ENCODE measurements at regions not wholly inside any gene's neighbourhood (a gene's known extent, or its start where the extent isn't known, plus 50 kb on each side); places are given as distances from the start of the nearest gene placed in this dataset.
A peak's percentile ranks its signal among the peaks of the same experiment; 100 is the strongest.

- H3K36me3 Mint-ChIP-seq: no peaks in the 10 kb centered on the region
- H3K27ac Mint-ChIP-seq: no peak overlapping the region
- H3K27me3 Mint-ChIP-seq: no peaks in the 10 kb centered on the region
- H3K4me3 Mint-ChIP-seq: no peak overlapping the region
- H3K4me1 Mint-ChIP-seq (ENCODE audit: low read depth): no peaks in the 10 kb centered on the region
- no peaks in the 10 kb centered on the region for H3K9me3 Mint-ChIP-seq (ENCODE audit: low read depth)
These were observed 192.6 kb upstream of the SERP2 start for GRCh38 chr13:44180876-44181536.

GRCh38 chr13:44181931-44182330 is 191.7 kb upstream of the SERP2 start:
- Mint-ChIP-seq H3K27ac (no peak overlapping the region), H3K36me3 (no peaks in the 10 kb centered on the region), H3K27me3 (no peaks in the 10 kb centered on the region), H3K4me3 (no peak overlapping the region), H3K9me3 (ENCODE audit: low read depth) (no peaks in the 10 kb centered on the region), H3K4me1 (ENCODE audit: low read depth) (no peaks in the 10 kb centered on the region)

- Mint-ChIP-seq H3K4me3 (no peak overlapping the region), H3K4me1 (ENCODE audit: low read depth) (no peaks in the 10 kb centered on the region), H3K27me3 (no peaks in the 10 kb centered on the region), H3K36me3 (no peaks in the 10 kb centered on the region), H3K27ac (no peak overlapping the region), H3K9me3 (ENCODE audit: low read depth) (no peaks in the 10 kb centered on the region)
These were observed 188.9 kb upstream of the SERP2 start for GRCh38 chr13:44184740-44185139.

GRCh38 chr13:44188257-44188656 is 185.4 kb upstream of the SERP2 start:
- no peaks in the 10 kb centered on the region for H3K27me3 Mint-ChIP-seq
- H3K27ac Mint-ChIP-seq: no peak overlapping the region
- no peaks in the 10 kb centered on the region for H3K36me3 Mint-ChIP-seq
- no peaks in the 10 kb centered on the region for H3K9me3 Mint-ChIP-seq (ENCODE audit: low read depth)
- peaks cover 14% of the 10 kb centered on the region for H3K4me1 Mint-ChIP-seq (ENCODE audit: low read depth)
- no peak overlapping the region for H3K4me3 Mint-ChIP-seq

- no peak overlapping the region for H3K4me3 Mint-ChIP-seq
- H3K27me3 Mint-ChIP-seq: no peaks in the 10 kb centered on the region
- H3K36me3 Mint-ChIP-seq: no peaks in the 10 kb centered on the region
- H3K9me3 Mint-ChIP-seq (ENCODE audit: low read depth): no peaks in the 10 kb centered on the region
- H3K27ac Mint-ChIP-seq: no peak overlapping the region
- H3K4me1 Mint-ChIP-seq (ENCODE audit: low read depth): peaks cover 14% of the 10 kb centered on the region
These were observed 184.5 kb upstream of the SERP2 start for GRCh38 chr13:44189085-44189484.

GRCh38 chr13:44191103-44191502 is 182.5 kb upstream of the SERP2 start:
- Mint-ChIP-seq H3K36me3 (no peaks in the 10 kb centered on the region), H3K9me3 (ENCODE audit: low read depth) (no peaks in the 10 kb centered on the region), H3K27ac (no peak overlapping the region), H3K4me1 (ENCODE audit: low read depth) (peaks cover 30% of the 10 kb centered on the region), H3K4me3 (no peak overlapping the region), H3K27me3 (no peaks in the 10 kb centered on the region)

- H3K4me3 Mint-ChIP-seq: no peak overlapping the region
- no peaks in the 10 kb centered on the region for H3K36me3 Mint-ChIP-seq
- H3K9me3 Mint-ChIP-seq (ENCODE audit: low read depth): no peaks in the 10 kb centered on the region
These were observed 182.0 kb upstream of the SERP2 start for GRCh38 chr13:44191504-44192171.

GRCh38 chr13:44193731-44194130 is 179.9 kb upstream of the SERP2 start:
- Mint-ChIP-seq H3K4me1 (ENCODE audit: low read depth) (peaks cover 48% of the 10 kb centered on the region), H3K36me3 (no peaks in the 10 kb centered on the region), H3K27ac (no peak overlapping the region), H3K9me3 (ENCODE audit: low read depth) (no peaks in the 10 kb centered on the region), H3K27me3 (peaks cover 1% of the 10 kb centered on the region), H3K4me3 (no peak overlapping the region)

More at GRCh38 chr13:44191504-44192171, 182.0 kb upstream of the SERP2 start:
- Mint-ChIP-seq H3K4me1 (ENCODE audit: low read depth) (peaks cover 36% of the 10 kb centered on the region), H3K27ac (peak overlapping the region; percentile 31), H3K27me3 (no peaks in the 10 kb centered on the region)

- H3K9me3 Mint-ChIP-seq (ENCODE audit: low read depth): no peaks in the 10 kb centered on the region
- H3K27me3 Mint-ChIP-seq: peaks cover 1% of the 10 kb centered on the region
- peaks cover 48% of the 10 kb centered on the region for H3K4me1 Mint-ChIP-seq (ENCODE audit: low read depth)
- no peak overlapping the region for H3K4me3 Mint-ChIP-seq
- no peaks in the 10 kb centered on the region for H3K36me3 Mint-ChIP-seq
- no peak overlapping the region for H3K27ac Mint-ChIP-seq
These were observed 178.4 kb upstream of the SERP2 start for GRCh38 chr13:44195245-44195644.

- no peak overlapping the region for H3K27ac Mint-ChIP-seq
- H3K36me3 Mint-ChIP-seq: no peaks in the 10 kb centered on the region
- peaks cover 46% of the 10 kb centered on the region for H3K4me1 Mint-ChIP-seq (ENCODE audit: low read depth)
- H3K9me3 Mint-ChIP-seq (ENCODE audit: low read depth): no peaks in the 10 kb centered on the region
- peaks cover 1% of the 10 kb centered on the region for H3K27me3 Mint-ChIP-seq
- H3K4me3 Mint-ChIP-seq: peak overlapping the region; percentile 44
These were observed 177.3 kb upstream of the SERP2 start for GRCh38 chr13:44196196-44196751.

GRCh38 chr13:44197791-44198770 is 175.5 kb upstream of the SERP2 start:
- peaks cover 34% of the 10 kb centered on the region for H3K4me1 Mint-ChIP-seq (ENCODE audit: low read depth)
- H3K27ac Mint-ChIP-seq: no peak overlapping the region
- no peak overlapping the region for H3K4me3 Mint-ChIP-seq
- peaks cover 1% of the 10 kb centered on the region for H3K27me3 Mint-ChIP-seq
- no peaks in the 10 kb centered on the region for H3K36me3 Mint-ChIP-seq
- no peaks in the 10 kb centered on the region for H3K9me3 Mint-ChIP-seq (ENCODE audit: low read depth)

GRCh38 chr13:44198826-44199225 is 174.8 kb upstream of the SERP2 start:
- H3K36me3 Mint-ChIP-seq: no peaks in the 10 kb centered on the region
- H3K4me3 Mint-ChIP-seq: no peak overlapping the region
- H3K4me1 Mint-ChIP-seq (ENCODE audit: low read depth): peaks cover 34% of the 10 kb centered on the region
- peaks cover 1% of the 10 kb centered on the region for H3K27me3 Mint-ChIP-seq
- H3K27ac Mint-ChIP-seq: no peak overlapping the region
- H3K9me3 Mint-ChIP-seq (ENCODE audit: low read depth): no peaks in the 10 kb centered on the region

- H3K27ac Mint-ChIP-seq: no peak overlapping the region
- H3K36me3 Mint-ChIP-seq: no peaks in the 10 kb centered on the region
- H3K9me3 Mint-ChIP-seq (ENCODE audit: low read depth): no peaks in the 10 kb centered on the region
- H3K27me3 Mint-ChIP-seq: peaks cover 1% of the 10 kb centered on the region
- no peak overlapping the region for H3K4me3 Mint-ChIP-seq
- H3K4me1 Mint-ChIP-seq (ENCODE audit: low read depth): peaks cover 31% of the 10 kb centered on the region
These were observed 173.9 kb upstream of the SERP2 start for GRCh38 chr13:44199627-44200207.

- H3K4me3 Mint-ChIP-seq: no peak overlapping the region
- H3K9me3 Mint-ChIP-seq (ENCODE audit: low read depth): no peaks in the 10 kb centered on the region
- H3K4me1 Mint-ChIP-seq (ENCODE audit: low read depth): no peaks in the 10 kb centered on the region
- peaks cover 2% of the 10 kb centered on the region for H3K36me3 Mint-ChIP-seq
- no peak overlapping the region for H3K27ac Mint-ChIP-seq
- H3K27me3 Mint-ChIP-seq: peaks cover 3% of the 10 kb centered on the region
These were observed 167.2 kb upstream of the SERP2 start for GRCh38 chr13:44206434-44206833.

Data from activated naive CD8-positive, alpha-beta T cell (primary cell).